OCI-LY1 (cell line): ENCODE measurements at regions not wholly inside any gene's neighbourhood (a gene's known extent, or its start where the extent isn't known, plus 50 kb on each side); places are given as distances from the start of the nearest gene placed in this dataset.

Experiments used
- H2AFZ ChIP-seq: fragments of 200-600 bp; sonication (generic), shearing (Covaris generic); 2 replicates; pipeline ENCODE4 v1.6.0; 2014; ENCODE audit warnings: antibody characterized with exemption, mild to moderate bottlenecking, low read length
- H3F3A ChIP-seq: fragments of 200-600 bp; sonication (generic), shearing (Covaris generic); 2 replicates; pipeline ENCODE4 v1.6.0; 2014; ENCODE audit warnings: mild to moderate bottlenecking, antibody characterized with exemption, low read length, moderate library complexity; ENCODE audit not compliant: insufficient read depth
- H3K27ac ChIP-seq: fragments of 200-600 bp; sonication (generic); 2 replicates; pipeline ENCODE4 v1.5.1; 2014; ENCODE audit warnings: low read length, mixed run types, mild to moderate bottlenecking, low read depth; ENCODE audit not compliant: poor library complexity, severe bottlenecking
- H3K27me3 ChIP-seq: fragments of 200-600 bp; sonication (generic); 2 replicates; pipeline ENCODE4 v1.6.0; 2014; ENCODE audit warnings: antibody characterized with exemption, mild to moderate bottlenecking, low read length, moderate library complexity; ENCODE audit not compliant: insufficient read depth
- H3K36me3 ChIP-seq: fragments of 200-600 bp; sonication (generic); 2 replicates; pipeline ENCODE4 v1.6.1; 2014; ENCODE audit warnings: mild to moderate bottlenecking, antibody characterized with exemption, low read length, moderate library complexity, mixed read lengths; ENCODE audit not compliant: insufficient read depth
- H3K4me1 ChIP-seq: fragments of 200-600 bp; sonication (generic); 2 replicates; pipeline ENCODE4 v1.5.1; 2014; ENCODE audit warnings: mild to moderate bottlenecking, low read length, moderate library complexity; ENCODE audit not compliant: insufficient read depth, severe bottlenecking
- H3K4me2 ChIP-seq: fragments of 200-600 bp; sonication (generic), shearing (Covaris generic); 2 replicates; pipeline ENCODE4 v1.6.1; 2014; ENCODE audit warnings: low read length
- H3K4me3 ChIP-seq: fragments of 200-600 bp; sonication (generic); 2 replicates; pipeline ENCODE4 v1.5.1; 2014; ENCODE audit warnings: low read length, low read depth, mild to moderate bottlenecking, mixed read lengths; ENCODE audit not compliant: poor library complexity, severe bottlenecking
- H3K79me2 ChIP-seq: fragments of 200-600 bp; shearing (Covaris generic); 2 replicates; pipeline ENCODE4 v1.6.1; 2016; ENCODE audit warnings: mixed run types, low read length, mixed read lengths; ENCODE audit not compliant: insufficient read depth
- H3K9ac ChIP-seq: fragments of 200-600 bp; sonication (generic), shearing (Covaris generic); 2 replicates; pipeline ENCODE4 v1.6.1; 2014; ENCODE audit warnings: mild to moderate bottlenecking, low read length, mixed read lengths
- H3K9me2 ChIP-seq: fragments of 200-600 bp; sonication (generic), shearing (Covaris generic); 2 replicates; pipeline ENCODE4 v1.6.1; 2014; ENCODE audit warnings: low read depth, mild to moderate bottlenecking, low read length, mixed read lengths
- H3K9me3 ChIP-seq: fragments of 200-600 bp; shearing (Covaris generic); 2 replicates; pipeline ENCODE4 v1.6.1; 2014; ENCODE audit warnings: low read length, mixed read lengths
- H4K20me1 ChIP-seq: fragments of 200-600 bp; sonication (generic), shearing (Covaris generic); 2 replicates; pipeline ENCODE4 v1.6.0; 2016; ENCODE audit warnings: mild to moderate bottlenecking, low read length; ENCODE audit not compliant: insufficient read depth
- CTCF ChIP-seq: fragments of 200-600 bp; sonication (generic), shearing (Covaris generic); IDR thresholded peaks from 2 replicates; pipeline ENCODE4 v1.5.1; 2017; ENCODE audit warnings: mild to moderate bottlenecking, antibody characterized with exemption, low read length, moderate library complexity, mixed read lengths
- EZH2 ChIP-seq: fragments of 200-600 bp; sonication (generic), shearing (Covaris generic); IDR thresholded peaks from 2 replicates; pipeline ENCODE4 v1.8.0; 2017; ENCODE audit warnings: borderline replicate concordance, mixed run types, mild to moderate bottlenecking, antibody characterized with exemption, low read length, moderate library complexity, mixed read lengths

GRCh38 chr3:80580146-80580545, 812.3 kb upstream of the ROBO1 start:
- H3K4me1 ChIP-seq: no peaks in the 10 kb centered on the region
- H3K4me3 ChIP-seq: no peak overlapping the region
- H4K20me1 ChIP-seq: no peaks in the 10 kb centered on the region
- no peaks in the 10 kb centered on the region for H3K36me3 ChIP-seq
- H3K9me2 ChIP-seq: no peaks in the 10 kb centered on the region
- H3K4me2 ChIP-seq: no peak overlapping the region
- no peak overlapping the region for H3K9ac ChIP-seq
- no peaks in the 10 kb centered on the region for H3K27me3 ChIP-seq
- no peaks in the 10 kb centered on the region for H3F3A ChIP-seq
- no peak overlapping the region for H2AFZ ChIP-seq
- H3K27ac ChIP-seq: no peak overlapping the region
- no peaks in the 10 kb centered on the region for H3K9me3 ChIP-seq
- no peak for TF ChIP-seq CTCF
- TF ChIP-seq EZH2: no peak
- no peaks in the 10 kb centered on the region for H3K79me2 ChIP-seq

- no peaks in the 10 kb centered on the region for H3K9me2 ChIP-seq
- no peaks in the 10 kb centered on the region for H3K9me3 ChIP-seq
- no peaks in the 10 kb centered on the region for H3K79me2 ChIP-seq
- H3K36me3 ChIP-seq: no peaks in the 10 kb centered on the region
- H3F3A ChIP-seq: no peaks in the 10 kb centered on the region
- no peak overlapping the region for H2AFZ ChIP-seq
- no peak overlapping the region for H3K9ac ChIP-seq
- no peaks in the 10 kb centered on the region for H3K4me1 ChIP-seq
- no peak overlapping the region for H3K27ac ChIP-seq
- TF ChIP-seq CTCF: no peak
- no peak for TF ChIP-seq EZH2
- H3K27me3 ChIP-seq: no peaks in the 10 kb centered on the region
- H3K4me3 ChIP-seq: no peak overlapping the region
- H4K20me1 ChIP-seq: no peaks in the 10 kb centered on the region
- H3K4me2 ChIP-seq: no peak overlapping the region
Measured at GRCh38 chr3:80564391-80564790, 796.6 kb upstream of the ROBO1 start.

- Histone ChIP-seq H3K4me3 (no peak overlapping the region), H3K27me3 (no peaks in the 10 kb centered on the region), H3K9ac (no peak overlapping the region), H3K79me2 (no peaks in the 10 kb centered on the region), H4K20me1 (no peaks in the 10 kb centered on the region), H3K9me2 (no peaks in the 10 kb centered on the region), H3F3A (no peaks in the 10 kb centered on the region), H3K4me2 (no peak overlapping the region), H3K27ac (no peak overlapping the region), H2AFZ (no peak overlapping the region), H3K4me1 (no peaks in the 10 kb centered on the region), H3K9me3 (no peaks in the 10 kb centered on the region), H3K36me3 (no peaks in the 10 kb centered on the region)
- TF ChIP-seq CTCF (peak; percentile 52; the same call in 1 of the 2 replicates), EZH2 (no peak)
Measured at GRCh38 chr3:80559701-80560100, 791.9 kb upstream of the ROBO1 start.
